Endothelial cell of umbilical vein (primary cell): ENCODE measurements at regions not wholly inside any gene's neighbourhood (a gene's known extent, or its start where the extent isn't known, plus 50 kb on each side); places are given as distances from the start of the nearest gene placed in this dataset.

Source experiments
- BruUV-seq: library from RNA; stranded (reverse); fragments of 400-500 nt; replicated peaks from 2 replicates; lab custom pipeline; 2021; lab: Mats Ljungman, UMichigan
- CTCF ChIA-PET: fragments of 300-600, 350-600 bp; sonication (Branson Sonifier 250); formaldehyde crosslinking; loops from one replicate; lab custom pipeline; 2021; ENCODE audit warnings: antibody characterized with exemption, inconsistent platforms; lab: Charles Lee
- POLR2A ChIA-PET: fragments of 300-600, 350-600 bp; sonication (Branson Sonifier 250); formaldehyde crosslinking; loops from one replicate; lab custom pipeline; 2021; ENCODE audit warnings: antibody characterized with exemption, inconsistent platforms; lab: Charles Lee
- DNase-seq: peaks from one replicate; pipeline ENCODE4 v3.0.0-alpha.2; 2011; ENCODE audit warnings: low read depth, low spot score
- FAIRE-seq: peaks from 2 replicates; lab custom pipeline; 2011; peaks lifted over from hg19 to GRCh38; lab: Jason Lieb, UNC
- H2AFZ ChIP-seq: 2 replicates; pipeline ENCODE4 v1.6.0; 2012; ENCODE audit warnings: low read depth, low read length, control low read depth, inconsistent platforms
- H3K27ac ChIP-seq: 2 replicates; pipeline ENCODE4 v1.5.1; 2011; ENCODE audit warnings: low read depth, mild to moderate bottlenecking, control low read depth, low read length, moderate library complexity; ENCODE audit not compliant: insufficient read depth
- H3K27me3 ChIP-seq, 2 experiments: 2 replicates each; pipeline versions ENCODE4 v1.6.0 to v1.6.1; 2011; ENCODE audit warnings: low read length in 2 of 2, mixed read lengths in 1 of 2; ENCODE audit not compliant: control insufficient read depth in 2 of 2, insufficient read depth in 2 of 2
- H3K36me3 ChIP-seq, 2 experiments: 2 replicates in 1 of 2; 3 replicates in 1 of 2; pipeline ENCODE4 v1.5.1; 2011; ENCODE audit warnings: low read length in 2 of 2, mild to moderate bottlenecking in 1 of 2, moderate library complexity in 1 of 2; ENCODE audit not compliant: control insufficient read depth in 2 of 2, insufficient read depth in 2 of 2; ENCODE audit errors: extremely low read depth in 1 of 2
- H3K4me1 ChIP-seq: 3 replicates; pipeline ENCODE4 v1.5.1; 2011; ENCODE audit warnings: mild to moderate bottlenecking, low read length; ENCODE audit not compliant: control insufficient read depth, insufficient read depth; ENCODE audit errors: extremely low read depth
- H3K4me2 ChIP-seq: 2 replicates; pipeline ENCODE4 v1.6.1; 2011; ENCODE audit warnings: low read length, control low read depth, mixed read lengths; ENCODE audit not compliant: insufficient read depth
- H3K4me3 ChIP-seq, 3 experiments: fragments of 200-600 bp in 1 of 3; sonication (generic), shearing (Covaris generic) in 1 of 3; replicated peaks in 1 of 3; 2 replicates each; pipeline ENCODE4 v1.5.1; 2011 to 2016; ENCODE audit warnings: control low read depth in 3 of 3, low read length in 3 of 3, mild to moderate bottlenecking in 2 of 3, inconsistent platforms in 1 of 3, low read depth in 1 of 3, moderate library complexity in 1 of 3; ENCODE audit not compliant: insufficient read depth in 1 of 3
- H3K79me2 ChIP-seq: 2 replicates; pipeline ENCODE4 v1.6.0; 2012; ENCODE audit warnings: low read length, inconsistent platforms; ENCODE audit not compliant: control insufficient read depth, insufficient read depth
- H3K9ac ChIP-seq: replicated peaks from 2 replicates; pipeline ENCODE3; 2011; ENCODE audit warnings: low read length, control low read depth; ENCODE audit not compliant: insufficient read depth; ENCODE audit errors: extremely low read depth
- H3K9me1 ChIP-seq: replicated peaks from 3 replicates; pipeline ENCODE4 v1.6.0; 2011; ENCODE audit warnings: mild to moderate bottlenecking, low read length; ENCODE audit not compliant: control insufficient read depth, insufficient read depth; ENCODE audit errors: extremely low read depth
- H3K9me3 ChIP-seq: replicated peaks from 2 replicates; pipeline ENCODE4 v1.5.1; 2012; ENCODE audit warnings: low read length, inconsistent platforms; ENCODE audit not compliant: control insufficient read depth, insufficient read depth
- H4K20me1 ChIP-seq: replicated peaks from 2 replicates; pipeline ENCODE3; 2011; ENCODE audit warnings: mild to moderate bottlenecking, low read length; ENCODE audit not compliant: control insufficient read depth, insufficient read depth; ENCODE audit errors: extremely low read depth
- CTCF ChIP-seq, 2 donors: IDR thresholded peaks; 1 replicate in 1 of 2; 2 replicates in 1 of 2; pipeline ENCODE4 v1.5.1; 2011; ENCODE audit warnings: low read length in 2 of 2, mild to moderate bottlenecking in 2 of 2, moderate library complexity in 2 of 2, control low read depth in 1 of 2, inconsistent platforms in 1 of 2, low read depth in 1 of 2; ENCODE audit not compliant: insufficient read depth in 1 of 2; ENCODE audit errors: extremely low read depth in 1 of 2
- EZH2 ChIP-seq: IDR thresholded peaks from 2 replicates; pipeline ENCODE4 v1.6.1; 2012; ENCODE audit warnings: borderline replicate concordance, low read depth, mild to moderate bottlenecking, moderate library complexity, low read length, inconsistent platforms; ENCODE audit not compliant: severe bottlenecking
- GATA2 ChIP-seq: IDR thresholded peaks from 2 replicates; pipeline ENCODE4 v1.7.0; 2011; ENCODE audit warnings: low read depth, mild to moderate bottlenecking, moderate library complexity, mixed read lengths, low read length; ENCODE audit not compliant: insufficient read length, insufficient read depth
- MYC ChIP-seq: IDR thresholded peaks from one replicate; pipeline ENCODE4 v1.6.1; 2011; ENCODE audit warnings: mild to moderate bottlenecking, low read depth, low read length
- POLR2A ChIP-seq: IDR thresholded peaks from 2 replicates; pipeline ENCODE4 v1.6.1; 2012; ENCODE audit warnings: low read depth, mild to moderate bottlenecking, control low read depth, low read length
- POLR2AphosphoS5 ChIP-seq: IDR thresholded peaks from 2 replicates; pipeline ENCODE4 v1.6.1; 2012; ENCODE audit warnings: low read depth, mild to moderate bottlenecking, control low read depth, low read length, moderate library complexity; ENCODE audit not compliant: insufficient read depth
- dilution Hi-C: fragments of 300-500 bp; cut with MboI; formaldehyde crosslinking; loops from one replicate; pipeline ENCODE4 v1.15.0; 2019; ENCODE audit warnings: low sequenced_read_pairs; ENCODE audit not compliant: extremely low pct_ligation_motif_present
- intact Hi-C: fragments of 100-400 bp; cut with micrococcal nuclease; formaldehyde crosslinking; loops from one replicate; pipeline ENCODE4 v1.10.0; 2022

GRCh38 chr11:122412581-122412980 is 242.9 kb upstream of the UBASH3B start:
- Histone ChIP-seq H3K36me3 (no peaks in the 10 kb centered on the region), H3K27me3 (peaks cover 0 to 5% of the 10 kb centered on the region in 2 experiments), H3K79me2 (no peaks in the 10 kb centered on the region), H3K9ac (no peak overlapping the region), H2AFZ (no peak overlapping the region), H4K20me1 (no peaks in the 10 kb centered on the region), H3K4me2 (no peak overlapping the region), H3K27ac (no peak overlapping the region), H3K4me1 (no peaks in the 10 kb centered on the region), H3K9me1 (no peaks in the 10 kb centered on the region), H3K9me3 (no peaks in the 10 kb centered on the region), H3K4me3 (no peak overlapping the region)
- dilution Hi-C loops (no loop called here), intact Hi-C loops (no loop called here)
- FAIRE-seq (no peak), DNase-seq (no peak)
- CTCF ChIA-PET, result interaction anchor here (1.1 kb wide), 1 partner anchor 9 kb away, joined by 3 read pairs; no protein-coding TSS in a partner anchor
- POLR2A ChIA-PET, result no interaction called here
- BruUV-seq, result no TSS peak
- TF ChIP-seq POLR2A (no peak), MYC (no peak), POLR2AphosphoS5 (no peak)

DNA sequence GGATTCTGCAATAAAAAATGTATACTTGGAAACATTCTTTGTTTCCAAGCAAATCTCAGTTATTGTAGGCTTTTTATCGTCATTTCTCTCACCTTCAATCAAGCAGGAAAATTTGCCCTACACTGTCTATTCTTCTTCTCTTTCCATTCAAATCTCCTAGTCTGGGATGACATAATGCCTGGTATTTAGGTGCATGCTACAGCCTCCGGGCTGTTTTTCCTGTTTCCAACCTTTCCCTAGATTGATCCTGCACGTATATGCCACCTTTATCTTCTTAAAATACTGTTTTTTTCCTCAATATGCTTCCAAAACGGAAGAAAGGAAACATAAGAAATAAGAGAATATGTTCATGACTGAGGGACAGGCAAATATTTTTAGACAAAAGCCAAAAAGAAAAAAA is 249.1 kb upstream of the UBASH3B start:
- no peak overlapping the region for H3K4me3 ChIP-seq
- H4K20me1 ChIP-seq, result no peaks in the 10 kb centered on the region
- peaks cover 0 to 3% of the 10 kb centered on the region in 2 experiments for H3K27me3 ChIP-seq
- DNase-seq, result no peak
- dilution Hi-C loops, result no loop called here
- no peak for TF ChIP-seq GATA2
- no peak for TF ChIP-seq POLR2AphosphoS5
- no peak for TF ChIP-seq CTCF (IDR thresholded peaks at IDR 0.05; ENCODE audit: extremely low read depth in 1 of 2, insufficient read depth in 1 of 2, low read depth in 1 of 2, low read length in 2 of 2)
- no peak for TF ChIP-seq EZH2
- H3K9me3 ChIP-seq, result no peaks in the 10 kb centered on the region
- no peaks in the 10 kb centered on the region for H3K4me1 ChIP-seq
- intact Hi-C loops, result no loop called here
- H3K9ac ChIP-seq, result no peak overlapping the region
- ChIA-PET POLR2A (no interaction called here), CTCF (no interaction called here)
- no peaks in the 10 kb centered on the region for H3K36me3 ChIP-seq
- no peak overlapping the region for H3K4me2 ChIP-seq
- no peaks in the 10 kb centered on the region for H3K9me1 ChIP-seq
- BruUV-seq, result no TSS peak
- H3K27ac ChIP-seq, result no peak overlapping the region
- no peak overlapping the region for H2AFZ ChIP-seq
- no peaks in the 10 kb centered on the region for H3K79me2 ChIP-seq
- no peak for FAIRE-seq
